HFFc6 (cell line): ENCODE measurements at regions not wholly inside any gene's neighbourhood (a gene's known extent, or its start where the extent isn't known, plus 50 kb on each side); places are given as distances from the start of the nearest gene placed in this dataset.

Experiments used
- DNase-seq: peaks from one replicate; pipeline ENCODE4 v3.0.0-alpha.2; 2018
- H3K27ac Mint-ChIP-seq: 2 replicates; pipeline ENCODE4 v1.8.0; 2020; ENCODE audit warnings: mild to moderate bottlenecking, mixed read lengths
- H3K27me3 Mint-ChIP-seq: 2 replicates; pipeline ENCODE4 v1.8.0; 2021; ENCODE audit warnings: mild to moderate bottlenecking, moderate library complexity, mixed read lengths; ENCODE audit not compliant: insufficient read depth
- H3K36me3 Mint-ChIP-seq: 2 replicates; pipeline ENCODE4 v1.8.0; 2021; ENCODE audit warnings: low read depth, mixed read lengths
- H3K4me1 Mint-ChIP-seq: 2 replicates; pipeline ENCODE4 v1.8.0; 2020; ENCODE audit warnings: low read depth, mixed read lengths
- H3K4me3 Mint-ChIP-seq: 2 replicates; pipeline ENCODE4 v1.8.0; 2020; ENCODE audit warnings: mild to moderate bottlenecking, moderate library complexity, mixed read lengths
- H3K9me3 Mint-ChIP-seq: 2 replicates; pipeline ENCODE4 v1.8.0; 2020; ENCODE audit warnings: mild to moderate bottlenecking, mixed read lengths
- CTCF ChIP-seq: fragments of 200-600 bp; sonication (generic); IDR thresholded peaks from 2 replicates; pipeline ENCODE4 v1.5.0; 2021; ENCODE audit warnings: antibody characterized with exemption, mild to moderate bottlenecking

DNA sequence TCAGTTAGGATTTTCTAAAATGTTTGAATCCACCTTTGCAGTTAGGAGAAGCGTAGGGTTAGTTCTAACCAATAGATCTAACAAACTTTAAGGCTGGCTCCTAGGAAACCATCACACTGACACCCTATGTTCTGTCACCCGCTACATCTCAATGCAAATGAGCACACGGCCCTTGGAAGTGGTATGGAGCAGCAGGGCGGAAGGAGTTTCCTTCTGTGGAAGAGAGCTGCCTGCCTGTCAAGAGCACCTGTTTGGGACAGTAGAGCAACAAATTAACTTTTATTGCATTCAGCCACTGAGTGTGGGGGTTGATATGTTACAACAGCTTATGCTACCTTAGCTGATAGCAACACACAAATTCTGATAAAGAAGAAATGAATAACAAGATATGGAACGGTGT, 306.9 kb upstream of the RAB6C start:
- no peaks in the 10 kb centered on the region for H3K4me1 Mint-ChIP-seq
- H3K9me3 Mint-ChIP-seq: peaks cover 43% of the 10 kb centered on the region
- H3K36me3 Mint-ChIP-seq: no peaks in the 10 kb centered on the region
- no peak for DNase-seq
- no peak for TF ChIP-seq CTCF
- H3K27me3 Mint-ChIP-seq: no peaks in the 10 kb centered on the region; the same call in 1 of the 2 replicates
- H3K4me3 Mint-ChIP-seq: no peak overlapping the region
- H3K27ac Mint-ChIP-seq: no peak overlapping the region

GRCh38 chr2:129673234-129673633, 306.2 kb upstream of the RAB6C start:
- no peaks in the 10 kb centered on the region for H3K36me3 Mint-ChIP-seq
- no peaks in the 10 kb centered on the region; the same call in 1 of the 2 replicates for H3K27me3 Mint-ChIP-seq
- H3K4me1 Mint-ChIP-seq: no peaks in the 10 kb centered on the region
- peaks cover 43% of the 10 kb centered on the region for H3K9me3 Mint-ChIP-seq
- H3K27ac Mint-ChIP-seq: no peak overlapping the region
- DNase-seq: no peak
- H3K4me3 Mint-ChIP-seq: no peak overlapping the region
- TF ChIP-seq CTCF: no peak

DNA sequence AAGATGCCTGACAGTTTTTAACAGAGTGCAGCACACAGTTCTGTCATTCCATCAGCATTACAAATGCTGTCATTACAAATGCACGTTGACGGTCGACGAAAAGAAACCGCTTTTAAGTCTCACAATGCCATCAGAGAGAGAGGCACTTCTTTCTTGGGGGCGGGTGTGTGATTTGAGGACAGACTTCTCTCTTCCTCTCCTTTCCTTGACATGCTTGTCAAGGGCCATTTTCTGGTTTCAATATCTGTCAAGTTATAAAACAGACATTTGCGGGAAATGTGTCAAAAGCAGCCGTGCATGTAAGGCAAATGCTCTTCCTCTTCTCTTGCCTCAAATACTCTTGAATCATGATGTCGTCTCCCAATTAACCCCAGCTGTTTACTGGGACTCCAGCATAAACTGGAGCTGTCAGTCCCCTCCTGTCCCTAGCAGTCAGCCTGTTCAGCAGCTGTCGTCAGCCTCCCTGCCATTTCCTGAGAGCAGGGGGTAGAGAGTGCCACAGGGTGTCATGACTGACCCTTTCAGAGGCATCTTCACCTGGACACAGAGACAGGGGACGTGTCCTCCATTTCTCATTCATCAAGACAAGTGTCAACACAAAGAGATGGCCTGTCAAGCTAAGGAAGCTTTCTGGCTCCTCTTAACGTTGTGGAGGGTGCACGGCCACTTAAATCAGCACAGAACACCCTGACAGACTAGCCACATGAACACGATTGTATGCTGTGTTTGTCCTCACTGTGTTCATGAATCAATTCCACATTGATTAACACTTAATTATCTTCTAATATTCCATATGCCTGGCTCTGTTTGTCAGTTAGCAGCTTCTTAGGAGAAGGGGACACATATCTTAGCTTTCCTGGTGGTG, 305.4 kb upstream of the RAB6C start:
- Mint-ChIP-seq H3K9me3 (peaks cover 43% of the 10 kb centered on the region), H3K4me1 (no peaks in the 10 kb centered on the region), H3K27ac (no peak overlapping the region), H3K4me3 (no peak overlapping the region), H3K27me3 (no peaks in the 10 kb centered on the region; the same call in 1 of the 2 replicates), H3K36me3 (no peaks in the 10 kb centered on the region)
- DNase-seq: no peak
- TF ChIP-seq CTCF: no peak

GRCh38 chr2:129678751-129679150, 300.7 kb upstream of the RAB6C start:
- Mint-ChIP-seq H3K36me3 (no peaks in the 10 kb centered on the region), H3K27ac (no peak overlapping the region), H3K4me3 (no peak overlapping the region), H3K4me1 (no peaks in the 10 kb centered on the region), H3K9me3 (peaks cover 33% of the 10 kb centered on the region), H3K27me3 (no peaks in the 10 kb centered on the region; the same call in 1 of the 2 replicates)
- no peak for TF ChIP-seq CTCF
- no peak for DNase-seq

- Mint-ChIP-seq H3K4me3 (no peak overlapping the region), H3K27ac (no peak overlapping the region), H3K4me1 (no peaks in the 10 kb centered on the region), H3K36me3 (no peaks in the 10 kb centered on the region), H3K27me3 (no peaks in the 10 kb centered on the region; the same call in 1 of the 2 replicates), H3K9me3 (peaks cover 20% of the 10 kb centered on the region)
- TF ChIP-seq CTCF: no peak
- no peak for DNase-seq
Measured at GRCh38 chr2:129681788-129682187, 297.7 kb upstream of the RAB6C start.
